ENCODE measurements at regions not wholly inside any gene's neighbourhood (a gene's known extent, or its start where the extent isn't known, plus 50 kb on each side); places are given as distances from the start of the nearest gene placed in this dataset.

GRCh38 chr5:158170534-158170933 is 311.6 kb upstream of the CLINT1 start:
- no peak for TF ChIP-seq CTCF (optimal IDR thresholded peaks at IDR 0.05 in 1 of 3, IDR thresholded peaks at IDR 0.05 in 1 of 3, conservative IDR thresholded peaks at IDR 0.05 in 1 of 3; ENCODE audit: extremely low read depth in 1 of 3, insufficient read depth in 2 of 3, low read length in 3 of 3)
- TF ChIP-seq EZH2 (IDR thresholded peaks at IDR 0.05; ENCODE audit: low read length) = no peak

Data from keratinocyte (primary cell).